ENCODE measurements at regions not wholly inside any gene's neighbourhood (a gene's known extent, or its start where the extent isn't known, plus 50 kb on each side); places are given as distances from the start of the nearest gene placed in this dataset.

DNA sequence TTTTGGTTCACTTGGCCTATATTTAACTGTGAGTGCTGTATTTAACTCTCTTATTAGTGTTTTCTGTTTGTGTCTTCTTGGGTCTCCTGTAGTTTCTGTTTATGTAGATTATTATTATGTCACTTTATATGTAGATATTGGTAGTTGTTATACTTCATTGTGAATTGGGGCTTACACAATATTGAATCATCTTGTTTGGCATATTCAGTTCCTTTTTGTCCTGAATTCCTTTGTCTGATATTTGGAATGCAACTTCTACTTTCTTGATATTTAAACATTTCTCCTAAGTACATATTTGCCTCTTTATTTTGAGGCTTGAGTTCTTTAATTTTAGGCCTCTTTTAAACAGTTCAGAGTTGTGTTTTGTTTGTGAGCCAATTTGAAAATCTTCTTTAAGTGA, 544.8 kb upstream of the ADGRL3 start:
- DNase-seq (ENCODE audit: low spot score) = no peak
- ChIA-PET CTCF (no interaction called here), POLR2A (ENCODE audit: low non-redundant PET) (no interaction called here)
- Histone ChIP-seq H3K36me3 (ENCODE audit: insufficient read depth, low read length, poor library complexity, severe bottlenecking) (no peaks in the 10 kb centered on the region), H3K27ac (ENCODE audit: low read depth, low read length, poor library complexity, severe bottlenecking) (no peak overlapping the region), H3K4me1 (ENCODE audit: insufficient read depth, low read length, poor library complexity, severe bottlenecking) (no peaks in the 10 kb centered on the region), H3K27me3 (replicated peaks; ENCODE audit: insufficient read depth, low read depth, low read length, poor library complexity) (no peaks in the 10 kb centered on the region), H3K4me3 (ENCODE audit: low read depth, low read length, poor library complexity, severe bottlenecking) (no peak overlapping the region), H3K9me3 (ENCODE audit: low read depth, low read length, poor library complexity, severe bottlenecking) (no peaks in the 10 kb centered on the region)
- no TSS peak for BruUV-seq (replicated peaks)
- intact Hi-C loops (cut with micrococcal nuclease; ENCODE audit: unreplicated experiment) = no loop called here
- TF ChIP-seq EZH2 (IDR thresholded peaks at IDR 0.05; ENCODE audit: borderline replicate concordance, low read depth, low read length, poor library complexity, severe bottlenecking) = no peak
- TF ChIP-seq, protein P1, sequence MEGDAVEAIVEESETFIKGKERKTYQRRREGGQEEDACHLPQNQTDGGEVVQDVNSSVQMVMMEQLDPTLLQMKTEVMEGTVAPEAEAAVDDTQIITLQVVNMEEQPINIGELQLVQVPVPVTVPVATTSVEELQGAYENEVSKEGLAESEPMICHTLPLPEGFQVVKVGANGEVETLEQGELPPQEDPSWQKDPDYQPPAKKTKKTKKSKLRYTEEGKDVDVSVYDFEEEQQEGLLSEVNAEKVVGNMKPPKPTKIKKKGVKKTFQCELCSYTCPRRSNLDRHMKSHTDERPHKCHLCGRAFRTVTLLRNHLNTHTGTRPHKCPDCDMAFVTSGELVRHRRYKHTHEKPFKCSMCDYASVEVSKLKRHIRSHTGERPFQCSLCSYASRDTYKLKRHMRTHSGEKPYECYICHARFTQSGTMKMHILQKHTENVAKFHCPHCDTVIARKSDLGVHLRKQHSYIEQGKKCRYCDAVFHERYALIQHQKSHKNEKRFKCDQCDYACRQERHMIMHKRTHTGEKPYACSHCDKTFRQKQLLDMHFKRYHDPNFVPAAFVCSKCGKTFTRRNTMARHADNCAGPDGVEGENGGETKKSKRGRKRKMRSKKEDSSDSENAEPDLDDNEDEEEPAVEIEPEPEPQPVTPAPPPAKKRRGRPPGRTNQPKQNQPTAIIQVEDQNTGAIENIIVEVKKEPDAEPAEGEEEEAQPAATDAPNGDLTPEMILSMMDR (conservative IDR thresholded peaks at IDR 0.05; ENCODE audit: low read depth, low read length) = no peak

DNA sequence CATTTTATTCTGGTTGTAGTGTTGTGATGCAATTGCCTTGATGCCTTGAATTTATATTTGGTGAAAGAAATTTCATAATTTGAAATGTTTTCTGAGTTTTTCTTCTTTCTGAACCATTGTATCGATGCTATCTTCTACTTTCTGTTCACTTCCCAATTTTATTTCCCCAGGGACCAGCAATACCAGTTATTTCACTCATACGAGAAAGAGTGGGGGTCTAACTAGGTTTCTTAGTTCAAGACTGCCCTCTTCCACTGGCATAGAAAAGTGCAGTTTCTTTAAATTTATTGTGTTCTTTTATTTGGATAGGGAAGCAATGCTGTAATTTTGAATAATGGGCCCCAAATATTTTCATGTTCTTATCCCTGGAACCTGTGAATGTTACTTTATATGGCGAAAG, 544.0 kb upstream of the ADGRL3 start:
- DNase-seq (ENCODE audit: low spot score) = no peak
- BruUV-seq (replicated peaks) = no TSS peak
- no peak overlapping the region for H3K27ac ChIP-seq (ENCODE audit: low read depth, low read length, poor library complexity, severe bottlenecking)
- CTCF ChIA-PET = no interaction called here
- H3K9me3 ChIP-seq (ENCODE audit: low read depth, low read length, poor library complexity, severe bottlenecking) = no peaks in the 10 kb centered on the region
- POLR2A ChIA-PET (ENCODE audit: low non-redundant PET) = no interaction called here
- H3K4me1 ChIP-seq (ENCODE audit: insufficient read depth, low read length, poor library complexity, severe bottlenecking) = no peaks in the 10 kb centered on the region
- H3K27me3 ChIP-seq (replicated peaks; ENCODE audit: insufficient read depth, low read depth, low read length, poor library complexity) = no peaks in the 10 kb centered on the region
- H3K36me3 ChIP-seq (ENCODE audit: insufficient read depth, low read length, poor library complexity, severe bottlenecking) = no peaks in the 10 kb centered on the region
- H3K4me3 ChIP-seq (ENCODE audit: low read depth, low read length, poor library complexity, severe bottlenecking) = no peak overlapping the region
- TF ChIP-seq, protein P1 (conservative IDR thresholded peaks at IDR 0.05; ENCODE audit: low read depth, low read length) = no peak
- no peak for TF ChIP-seq EZH2 (IDR thresholded peaks at IDR 0.05; ENCODE audit: borderline replicate concordance, low read depth, low read length, poor library complexity, severe bottlenecking)
- intact Hi-C loops (cut with micrococcal nuclease; ENCODE audit: unreplicated experiment) = no loop called here

DNA sequence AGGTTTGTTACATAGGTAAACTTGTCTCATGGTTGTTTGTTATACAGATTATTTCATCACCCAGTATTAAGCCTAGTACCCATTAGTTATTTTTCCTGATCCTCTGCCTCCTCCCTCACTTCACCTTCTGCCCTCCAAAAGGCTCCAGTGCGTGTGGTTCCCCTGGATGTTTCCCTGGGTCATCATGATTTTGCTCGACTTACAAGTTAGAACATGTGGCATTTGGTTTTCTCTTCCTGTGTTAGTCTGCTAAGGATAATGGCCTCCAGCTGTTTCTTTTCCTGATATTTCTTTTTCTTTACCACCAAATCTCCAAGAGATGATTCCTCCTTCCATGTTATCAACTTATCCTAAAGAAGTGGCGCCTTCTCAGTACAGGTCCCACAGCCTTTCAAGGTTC, 543.1 kb upstream of the ADGRL3 start:
- no peaks in the 10 kb centered on the region for H3K4me1 ChIP-seq (ENCODE audit: insufficient read depth, low read length, poor library complexity, severe bottlenecking)
- H3K9me3 ChIP-seq (ENCODE audit: low read depth, low read length, poor library complexity, severe bottlenecking) = no peaks in the 10 kb centered on the region
- no TSS peak for BruUV-seq (replicated peaks)
- ChIA-PET POLR2A (ENCODE audit: low non-redundant PET) (no interaction called here), CTCF (no interaction called here)
- H3K36me3 ChIP-seq (ENCODE audit: insufficient read depth, low read length, poor library complexity, severe bottlenecking) = no peaks in the 10 kb centered on the region
- no peaks in the 10 kb centered on the region for H3K27me3 ChIP-seq (replicated peaks; ENCODE audit: insufficient read depth, low read depth, low read length, poor library complexity)
- intact Hi-C loops (cut with micrococcal nuclease; ENCODE audit: unreplicated experiment) = no loop called here
- no peak for DNase-seq (ENCODE audit: low spot score)
- H3K27ac ChIP-seq (ENCODE audit: low read depth, low read length, poor library complexity, severe bottlenecking) = no peak overlapping the region
- H3K4me3 ChIP-seq (ENCODE audit: low read depth, low read length, poor library complexity, severe bottlenecking) = no peak overlapping the region
- TF ChIP-seq, protein P1 (conservative IDR thresholded peaks at IDR 0.05; ENCODE audit: low read depth, low read length) = no peak
- TF ChIP-seq EZH2 (IDR thresholded peaks at IDR 0.05; ENCODE audit: borderline replicate concordance, low read depth, low read length, poor library complexity, severe bottlenecking) = no peak
